Amniotic epithelial cell (primary cell): ENCODE measurements at regions not wholly inside any gene's neighbourhood (a gene's known extent, or its start where the extent isn't known, plus 50 kb on each side); places are given as distances from the start of the nearest gene placed in this dataset.
"Not testable (repeated sequence)": the region's sequence is repeated elsewhere in the genome, so short reads cannot be mapped to it uniquely, and the experiment has no call there.

Experiments used
- DNase-seq: peaks from one replicate; pipeline ENCODE4 v3.0.0-alpha.2; 2010; ENCODE audit warnings: low read depth

GRCh38 chr1:121003230-121003629 lies 113.7 kb downstream of the PPIAL4A start:
- not testable (repeated sequence) for DNase-seq

DNA sequence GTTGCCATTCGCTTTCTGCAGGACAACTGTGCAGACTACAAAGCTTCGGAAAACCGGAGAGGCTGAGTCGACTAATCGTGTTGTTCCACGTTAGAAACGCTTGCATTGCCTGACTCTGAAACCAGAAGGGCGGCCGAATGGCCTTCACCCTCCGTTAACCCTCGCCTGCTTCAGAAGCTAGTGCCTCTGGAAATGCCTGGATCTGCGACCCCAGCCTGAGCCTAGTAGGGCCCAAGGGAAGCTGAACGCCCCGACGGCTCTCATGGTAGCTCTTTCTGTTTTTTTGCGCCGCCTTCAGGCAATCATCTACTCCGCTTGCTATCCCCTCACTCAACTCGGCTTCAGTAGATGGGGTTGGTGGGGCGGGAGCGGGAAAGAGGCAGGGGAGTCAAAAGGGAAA lies 117.3 kb downstream of the PPIAL4A start:
- DNase-seq, result not testable (repeated sequence)

DNA sequence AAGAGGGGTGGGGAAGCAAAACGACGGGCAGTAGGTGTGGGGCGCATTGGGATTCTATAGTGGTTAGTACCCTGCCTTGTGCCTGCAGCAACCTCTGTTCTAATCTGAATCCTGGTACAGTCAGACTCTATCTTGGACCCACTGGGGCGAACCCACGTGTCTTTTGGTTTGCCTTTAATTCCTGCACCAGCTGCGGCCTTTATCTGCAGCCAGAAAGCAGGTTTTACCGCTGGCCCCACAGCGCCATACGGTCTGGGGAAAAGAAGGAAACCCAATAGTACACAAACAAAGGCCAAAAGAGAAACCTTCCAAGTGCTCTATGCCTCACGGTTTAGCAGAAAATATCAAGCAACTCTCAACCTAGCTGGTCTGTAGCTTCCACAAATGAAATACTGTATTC lies 118.2 kb downstream of the PPIAL4A start:
- not testable (repeated sequence) for DNase-seq

DNA sequence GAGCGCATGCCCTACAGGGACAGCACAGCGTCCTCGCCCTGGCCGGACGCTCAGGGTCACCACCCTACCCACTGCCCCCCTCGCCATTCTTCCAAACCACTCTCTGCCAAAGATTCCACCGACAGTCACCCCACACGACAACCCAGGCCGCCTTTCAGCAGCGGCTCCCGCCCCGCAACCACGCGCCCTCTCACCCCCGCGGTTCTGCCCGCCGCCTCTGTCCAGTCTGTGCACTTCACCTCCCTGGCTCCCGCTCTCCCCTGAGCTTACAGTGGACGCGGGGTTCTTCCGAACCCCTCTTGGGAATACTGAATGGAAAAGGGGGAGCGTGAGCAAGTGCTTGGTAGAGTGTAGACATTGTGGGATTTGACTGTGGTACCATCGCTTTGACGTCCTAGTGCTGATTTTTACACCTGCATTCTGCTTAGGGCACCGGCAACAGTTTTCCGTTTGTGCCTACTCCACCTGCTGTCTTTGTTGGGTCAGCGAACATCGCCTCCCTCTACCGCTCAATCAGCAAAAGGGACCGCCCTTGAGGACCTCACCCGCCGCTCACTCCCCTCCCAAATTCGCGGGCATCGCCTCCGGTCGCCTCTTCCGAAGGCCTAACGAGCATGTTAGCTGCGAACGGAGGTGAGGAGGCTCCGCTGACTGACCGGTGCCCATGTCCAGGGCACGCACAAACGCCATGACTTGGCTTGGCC lies 119.1 kb downstream of the PPIAL4A start:
- DNase-seq, result not testable (repeated sequence)

GRCh38 chr1:121009216-121010057 lies 119.9 kb downstream of the PPIAL4A start:
- not testable (repeated sequence) for DNase-seq

DNA sequence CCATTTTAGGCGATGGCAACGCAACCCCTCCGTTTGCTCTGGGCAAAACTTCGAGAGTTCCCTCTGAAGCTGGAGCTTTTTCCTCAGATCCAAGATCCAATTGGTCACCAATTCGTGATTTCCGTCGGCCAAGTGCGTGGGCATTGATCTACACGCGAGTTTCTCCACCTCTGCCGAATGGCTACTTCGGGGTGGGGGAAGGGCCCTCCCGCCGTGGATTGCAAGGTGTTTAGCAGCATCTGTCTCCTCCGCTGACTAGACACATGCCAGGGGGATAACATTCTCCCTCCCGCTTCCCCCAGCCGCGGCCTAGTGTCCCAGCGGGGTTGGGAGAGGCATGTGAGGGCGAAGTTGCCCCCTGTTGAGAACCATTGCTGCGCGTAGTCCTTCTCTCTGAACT lies 120.6 kb downstream of the PPIAL4A start:
- not testable (repeated sequence) for DNase-seq

GRCh38 chr1:121013181-121013580 lies 123.6 kb downstream of the PPIAL4A start:
- not testable (repeated sequence) for DNase-seq

DNA sequence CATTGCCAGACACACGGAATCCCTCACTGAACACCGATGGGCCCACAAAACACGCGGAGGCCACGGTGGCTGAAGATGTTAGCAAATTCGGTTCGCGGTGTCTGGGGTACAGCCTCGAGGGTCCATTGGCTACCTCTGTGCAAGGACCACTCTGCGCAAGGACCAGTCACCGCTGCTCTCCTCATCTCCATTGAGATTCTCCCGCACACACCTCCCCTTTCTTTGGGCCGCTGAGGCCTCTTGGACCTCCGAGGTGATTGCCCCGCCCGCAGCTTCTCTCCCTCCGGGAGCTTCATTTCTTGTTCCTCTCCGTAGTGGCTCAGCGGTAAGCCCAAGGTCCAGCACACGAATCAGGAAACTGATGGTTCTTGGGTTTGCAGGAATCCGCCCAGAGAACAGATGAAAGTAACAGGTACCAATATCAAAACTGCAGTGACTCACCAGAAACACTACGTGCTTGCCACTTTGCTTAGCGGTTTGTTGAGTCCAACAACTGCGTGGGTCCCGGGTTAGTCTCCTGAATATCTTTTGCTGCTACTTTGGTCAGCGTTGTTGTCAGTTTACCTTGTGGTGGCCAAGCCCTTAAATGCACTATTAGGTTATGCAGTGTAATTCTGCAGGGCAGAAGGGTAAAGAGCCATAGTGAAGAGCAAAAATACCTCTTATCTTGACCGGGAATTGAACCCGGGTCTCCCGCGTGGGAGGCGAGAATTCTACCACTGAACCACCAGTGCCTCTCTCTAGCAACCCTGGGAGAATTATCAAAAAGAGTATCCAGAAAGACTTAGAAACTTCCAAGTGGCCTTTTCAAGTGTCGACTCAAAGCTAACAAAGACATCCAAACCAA lies 126.8 kb downstream of the PPIAL4A start:
- peak; percentile 75 for DNase-seq

DNA sequence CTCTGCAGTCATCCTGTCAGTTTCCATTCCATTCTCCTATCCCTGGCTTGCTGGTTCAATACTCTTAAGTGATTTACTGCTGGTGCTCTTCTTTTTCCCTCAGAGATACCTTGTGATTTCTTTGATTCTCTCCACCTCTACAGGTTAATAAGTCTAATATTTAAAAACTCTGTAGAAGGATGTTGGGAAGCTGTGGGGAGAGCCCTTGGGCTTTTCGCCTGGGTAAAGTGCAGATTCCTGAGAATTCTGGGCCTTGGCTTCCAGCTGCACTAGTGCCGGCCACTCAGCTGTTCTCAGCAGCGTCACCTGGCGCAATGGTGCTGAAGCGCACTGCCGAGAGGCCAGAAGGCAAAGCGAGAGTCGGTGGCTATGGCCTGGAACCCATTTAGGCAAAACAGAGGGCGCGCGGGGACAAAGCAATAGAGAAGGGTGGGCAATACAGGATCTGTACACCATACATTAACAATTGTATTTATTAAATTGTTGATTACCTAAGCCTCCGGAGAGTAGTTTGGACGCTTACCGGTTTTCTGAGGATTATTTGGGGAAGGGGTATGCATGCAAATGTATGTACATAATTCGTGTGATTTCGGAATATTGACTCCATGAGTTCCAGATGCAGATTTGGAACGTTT lies 130.3 kb downstream of the PPIAL4A start:
- DNase-seq, result not testable (repeated sequence)

GRCh38 chr1:121020350-121021236 lies 131.0 kb downstream of the PPIAL4A start:
- DNase-seq, result peak; percentile 50

- not testable (repeated sequence) for DNase-seq
Observed at GRCh38 chr1:121021716-121022115, 132.1 kb downstream of the PPIAL4A start.

GRCh38 chr1:121032878-121033494 lies 143.4 kb downstream of the PPIAL4A start:
- not testable (repeated sequence) for DNase-seq

DNA sequence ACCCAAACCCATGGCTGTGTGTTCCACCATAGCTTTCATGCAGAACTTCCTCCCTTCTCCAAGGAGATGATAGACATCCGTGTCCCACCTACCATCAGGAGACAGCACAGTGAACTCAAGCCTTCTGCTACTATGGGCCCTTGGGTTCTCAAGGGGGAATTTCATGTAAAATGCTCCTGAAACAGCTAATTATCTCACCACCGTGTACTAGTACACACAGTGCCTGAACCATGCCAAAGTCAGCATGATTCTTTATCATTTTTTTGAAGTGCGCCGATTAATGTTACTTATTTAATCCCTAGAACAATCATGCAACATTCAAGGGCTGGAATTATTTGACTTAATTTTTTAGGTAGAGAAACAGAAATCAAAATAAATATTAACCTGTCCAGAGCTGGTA lies 147.2 kb downstream of the PPIAL4A start:
- not testable (repeated sequence) for DNase-seq

DNA sequence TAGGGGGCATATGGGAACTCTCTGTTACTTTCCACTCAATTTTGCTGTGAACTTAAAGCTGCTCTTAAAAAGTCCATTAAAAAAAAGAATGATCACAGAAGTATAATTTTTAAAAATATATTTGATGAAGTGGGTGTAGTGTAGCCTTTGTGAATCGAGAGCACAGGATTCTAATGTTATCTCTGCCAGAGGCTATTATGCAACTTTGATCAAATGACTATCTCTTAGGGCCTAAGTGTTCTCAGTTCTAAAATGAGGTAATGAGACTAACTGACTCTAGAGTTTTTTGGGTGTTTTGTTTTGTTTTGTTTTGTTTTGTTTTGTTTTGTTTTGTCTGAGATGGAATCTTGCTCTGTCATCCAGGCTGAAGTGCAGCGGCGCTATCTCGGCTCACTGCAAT lies 143.2 kb downstream of the FAM72B start:
- not testable (repeated sequence) for DNase-seq

DNA sequence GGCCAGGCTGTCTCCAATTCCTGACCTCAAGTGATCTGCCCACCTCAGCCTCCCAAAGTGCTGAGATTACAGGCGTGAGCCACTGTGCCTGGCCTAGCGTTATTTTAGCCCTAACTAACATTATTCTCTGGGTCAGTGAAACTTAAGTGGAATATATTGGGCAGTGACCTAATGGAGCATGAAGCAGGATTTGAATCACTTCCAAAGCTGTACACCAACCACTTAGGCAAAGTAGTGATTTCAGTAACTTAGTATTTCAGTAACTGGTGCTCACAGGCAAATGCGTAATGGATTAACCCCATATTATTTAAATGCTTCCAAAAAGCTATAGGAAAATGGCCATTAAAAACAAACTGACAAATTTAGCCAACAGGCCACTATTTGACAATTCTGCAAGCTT lies 142.6 kb downstream of the FAM72B start:
- DNase-seq, result not testable (repeated sequence)

DNA sequence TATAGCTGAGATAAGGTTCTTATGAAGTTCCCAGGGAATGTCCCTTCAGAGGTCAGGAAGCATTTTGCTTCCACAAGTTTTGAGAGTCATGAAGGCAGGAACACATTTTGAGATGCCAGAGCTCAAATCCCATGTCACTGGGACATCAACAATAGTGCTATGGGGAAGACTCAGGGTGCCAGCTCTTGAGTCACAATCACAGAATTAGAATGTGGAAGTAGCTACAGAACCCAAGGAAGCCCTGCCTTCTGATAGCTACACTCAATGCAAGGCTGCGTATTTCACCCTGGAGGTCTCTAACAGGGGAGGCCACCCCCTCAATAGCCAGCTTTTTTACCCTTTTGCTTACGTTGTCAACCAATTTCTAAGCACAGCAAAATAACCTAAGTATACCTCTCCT lies 141.3 kb downstream of the FAM72B start:
- DNase-seq, result not testable (repeated sequence)

DNA sequence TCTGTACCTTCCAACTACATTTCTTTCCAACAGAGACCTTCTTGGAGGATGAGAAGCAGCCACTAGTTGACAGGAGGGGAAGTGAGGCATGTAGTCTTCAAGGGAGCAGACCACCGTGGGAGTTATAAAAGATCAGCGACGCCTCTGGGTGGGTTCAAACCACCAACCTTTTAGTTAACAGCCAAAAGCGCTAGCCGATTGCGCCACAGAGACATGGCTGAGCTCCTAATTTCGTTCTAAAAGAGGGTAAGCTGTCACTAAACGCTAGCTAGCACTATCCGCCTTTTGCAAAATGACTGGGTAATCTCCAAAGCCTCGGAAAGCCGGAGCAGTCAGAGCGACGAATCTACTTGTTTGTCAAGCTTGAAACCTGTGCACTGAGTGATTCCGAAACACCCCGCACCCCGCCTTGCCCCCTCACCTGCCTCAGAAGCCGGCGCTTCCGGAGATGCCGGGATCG lies 135.8 kb downstream of the FAM72B start:
- DNase-seq, result not testable (repeated sequence)

- not testable (repeated sequence) for DNase-seq
Observed at GRCh38 chr1:121048769-121049443, 135.2 kb downstream of the FAM72B start.

- not testable (repeated sequence) for DNase-seq
Observed at GRCh38 chr1:121050097-121050496, 134.0 kb downstream of the FAM72B start.
